ENCODE measurements at regions not wholly inside any gene's neighbourhood (a gene's known extent, or its start where the extent isn't known, plus 50 kb on each side); places are given as distances from the start of the nearest gene placed in this dataset. TPM values are rescaled to one million over a fixed set of nuclear protein-coding genes. Genes with fewer than 3 reads are reported as not detected.
"Not testable (repeated sequence)": the region's sequence is repeated elsewhere in the genome, so short reads cannot be mapped to it uniquely, and the experiment has no call there.

- Histone ChIP-seq H3K9me3 (ENCODE audit: low read length) (0 out of 2 replicates have a peak, but pooled peaks cover 10% of the 10 kb centered on the region), H3K27ac (ENCODE audit: low read depth, low read length, poor library complexity, severe bottlenecking) (no peak overlapping the region), H4K20me1 (ENCODE audit: insufficient read depth, low read length) (no peaks in the 10 kb centered on the region), H3K36me3 (ENCODE audit: insufficient read depth, low read length) (no peaks in the 10 kb centered on the region), H3K4me1 (ENCODE audit: insufficient read depth, low read length, poor library complexity, severe bottlenecking) (no peaks in the 10 kb centered on the region), H3K4me3 (ENCODE audit: low read depth, low read length, poor library complexity, severe bottlenecking) (no peak overlapping the region), H3K9me2 (ENCODE audit: insufficient read depth, low read length) (no peaks in the 10 kb centered on the region), H3K79me2 (ENCODE audit: insufficient read depth, low read depth, low read length) (no peaks in the 10 kb centered on the region), H2AFZ (ENCODE audit: low read length) (no peak overlapping the region), H3K4me2 (ENCODE audit: low read length) (no peak overlapping the region)
- intact Hi-C loops (cut with micrococcal nuclease; ENCODE audit: unreplicated experiment) = no loop called here
- ChIA-PET CTCF (ENCODE audit: unreplicated experiment) (no interaction called here), POLR2A (no interaction called here)
- no peak for DNase-seq (ENCODE audit: low spot score)
- no TSS peak for BruUV-seq (replicated peaks)
- no peak for TF ChIP-seq EZH2phosphoT487 (IDR thresholded peaks at IDR 0.05; ENCODE audit: borderline replicate concordance, low read depth, low read length)
- TF ChIP-seq CTCF (conservative IDR thresholded peaks at IDR 0.05; ENCODE audit: low read length) = no peak
These were observed 69.6 kb upstream of the ZNF98 start for GRCh38 chr19:22491746-22492145.

GRCh38 chr19:22483514-22483913 lies 61.4 kb upstream of the ZNF98 start:
- intact Hi-C loops (cut with micrococcal nuclease; ENCODE audit: unreplicated experiment); H3K36me3 ChIP-seq (ENCODE audit: insufficient read depth, low read length); BruUV-seq (replicated peaks); H3K79me2 ChIP-seq (ENCODE audit: insufficient read depth, low read depth, low read length); H3K4me3 ChIP-seq (ENCODE audit: low read depth, low read length, poor library complexity, severe bottlenecking); H3K9me2 ChIP-seq (ENCODE audit: insufficient read depth, low read length); CTCF ChIA-PET (ENCODE audit: unreplicated experiment); H4K20me1 ChIP-seq (ENCODE audit: insufficient read depth, low read length); DNase-seq (ENCODE audit: low spot score); H2AFZ ChIP-seq (ENCODE audit: low read length); H3K4me2 ChIP-seq (ENCODE audit: low read length); H3K4me1 ChIP-seq (ENCODE audit: insufficient read depth, low read length, poor library complexity, severe bottlenecking); H3K27ac ChIP-seq (ENCODE audit: low read depth, low read length, poor library complexity, severe bottlenecking): not testable (repeated sequence)
- H3K9me3 ChIP-seq (ENCODE audit: low read length) = peaks cover 24% of the 10 kb centered on the region; the same call in 1 of the 2 replicates
- POLR2A ChIA-PET = interaction anchor here (0.7 kb wide), 1 partner anchor 42 kb away, joined by 6 read pairs; no protein-coding TSS in a partner anchor

- H3K4me1 ChIP-seq (ENCODE audit: insufficient read depth, low read length, poor library complexity, severe bottlenecking) = no peaks in the 10 kb centered on the region
- no peaks in the 10 kb centered on the region for H3K9me2 ChIP-seq (ENCODE audit: insufficient read depth, low read length)
- TF ChIP-seq CTCF (conservative IDR thresholded peaks at IDR 0.05; ENCODE audit: low read length) = no peak
- TF ChIP-seq EZH2phosphoT487 (IDR thresholded peaks at IDR 0.05; ENCODE audit: borderline replicate concordance, low read depth, low read length) = no peak
- no peaks in the 10 kb centered on the region for H4K20me1 ChIP-seq (ENCODE audit: insufficient read depth, low read length)
- no peak overlapping the region for H3K27ac ChIP-seq (ENCODE audit: low read depth, low read length, poor library complexity, severe bottlenecking)
- DNase-seq (ENCODE audit: low spot score) = no peak
- H2AFZ ChIP-seq (ENCODE audit: low read length) = no peak overlapping the region
- CTCF ChIA-PET (ENCODE audit: unreplicated experiment) = no interaction called here
- intact Hi-C loops (cut with micrococcal nuclease; ENCODE audit: unreplicated experiment) = no loop called here
- no peaks in the 10 kb centered on the region for H3K36me3 ChIP-seq (ENCODE audit: insufficient read depth, low read length)
- no TSS peak for BruUV-seq (replicated peaks)
- H3K4me3 ChIP-seq (ENCODE audit: low read depth, low read length, poor library complexity, severe bottlenecking) = no peak overlapping the region
- no peaks in the 10 kb centered on the region for H3K79me2 ChIP-seq (ENCODE audit: insufficient read depth, low read depth, low read length)
- H3K4me2 ChIP-seq (ENCODE audit: low read length) = no peak overlapping the region
- H3K9me3 ChIP-seq (ENCODE audit: low read length) = peaks cover 78% of the 10 kb centered on the region
- POLR2A ChIA-PET = no interaction called here
These were observed 50.1 kb upstream of the ZNF98 start for GRCh38 chr19:22472180-22472637.

Small RNA genes lying in the stretch of these regions (small RNA-seq; reads per million reads assigned to genes)
- not detected for gene AC004004.1
